ENCODE measurements at regions not wholly inside any gene's neighbourhood (a gene's known extent, or its start where the extent isn't known, plus 50 kb on each side); places are given as distances from the start of the nearest gene placed in this dataset.

- Histone ChIP-seq H2AK5ac (ENCODE audit: low read depth, low read length) (no peak overlapping the region), H3K4me2 (ENCODE audit: low read depth, low read length) (no peak overlapping the region), H2AFZ (replicated peaks; ENCODE audit: low read length, poor library complexity) (no peak overlapping the region)
These were observed 110.5 kb upstream of the CLEC14A start for GRCh38 chr14:38366374-38366773.

More at GRCh38 chr14:38366374-38366773, 110.5 kb upstream of the CLEC14A start:
- POLR2A ChIA-PET (ENCODE audit: unreplicated experiment): no interaction called here
- no peaks in the 10 kb centered on the region for H3K4me1 ChIP-seq (ENCODE audit: control insufficient read depth, insufficient read depth, low read length)
- no peak overlapping the region for H3K9ac ChIP-seq (ENCODE audit: low read depth, low read length)
- H3K36me3 ChIP-seq (ENCODE audit: control insufficient read depth, insufficient read depth, low read length): no peaks in the 10 kb centered on the region
- intact Hi-C loops (cut with micrococcal nuclease): no loop called here
- 0 out of 2 replicates have a peak overlapping the region, but pooled peaks have one; percentile 11 for H3K14ac ChIP-seq (replicated peaks; ENCODE audit: low read depth, low read length)
- dilution Hi-C loops (cut with HindIII; ENCODE audit: low sequenced_read_pairs, unreplicated experiment): no loop called here
- no TSS peak for BruUV-seq (replicated peaks)
- no peak overlapping the region for H2AK9ac ChIP-seq (replicated peaks; ENCODE audit: low read depth, low read length, poor library complexity)
- WGBS, 2 experiments (ENCODE audit: extremely low coverage in 2 of 2, insufficient read length in 1 of 2): no CpG with 5 or more reads among the region's 3 CpGs
- H3K18ac ChIP-seq (ENCODE audit: low read depth, low read length): no peak overlapping the region
- no peaks in the 10 kb centered on the region for H3K79me1 ChIP-seq (ENCODE audit: low read depth in 1 of 2, low read length in 2 of 2)
- H2BK15ac ChIP-seq (ENCODE audit: low read depth, low read length): no peak overlapping the region
- no peaks in the 10 kb centered on the region for H3K27me3 ChIP-seq (ENCODE audit: control insufficient read depth, insufficient read depth, low read length)
- H4K91ac ChIP-seq (ENCODE audit: insufficient read depth, low read depth, low read length): no peak overlapping the region
- ATAC-seq (ENCODE audit: low read depth) (no peak), DNase-seq (no peak)
- H4K5ac ChIP-seq (ENCODE audit: low read depth, low read length): no peak overlapping the region
- H2BK120ac ChIP-seq (ENCODE audit: low read depth, low read length): no peak overlapping the region
- no peak overlapping the region for H3K4ac ChIP-seq (ENCODE audit: low read depth, low read length)
- no peak overlapping the region for H3K56ac ChIP-seq (ENCODE audit: extremely low read depth, insufficient read depth, low read length)
- H3K9me3 ChIP-seq (ENCODE audit: control insufficient read depth, insufficient read depth, low read length): no peaks in the 10 kb centered on the region
- no peak overlapping the region for H4K8ac ChIP-seq (ENCODE audit: low read depth in 2 of 2, low read length in 2 of 2)
- no peak overlapping the region for H3K23ac ChIP-seq (ENCODE audit: low read depth, low read length)
- H2BK20ac ChIP-seq (ENCODE audit: low read depth, low read length): peak overlapping the region; percentile 44; the same call in 1 of the 2 replicates
- in situ Hi-C loops (cut with MboI; ENCODE audit: low sequenced_read_pairs): no loop called here
- no peak overlapping the region for H2BK5ac ChIP-seq (ENCODE audit: low read depth, low read length, poor library complexity, severe bottlenecking)
- no peaks in the 10 kb centered on the region for H3K9me1 ChIP-seq (ENCODE audit: insufficient read depth, low read length)
- no peaks in the 10 kb centered on the region for H4K20me1 ChIP-seq (ENCODE audit: insufficient read depth, low read length)
- TF ChIP-seq CTCF (conservative IDR thresholded peaks at IDR 0.05; ENCODE audit: low read depth, low read length) (no peak), MXI1 (IDR thresholded peaks at IDR 0.05; ENCODE audit: borderline replicate concordance, low read depth, low read length) (no peak), FOS (IDR thresholded peaks at IDR 0.05; ENCODE audit: low read depth, low read length) (no peak), ELK1 (IDR thresholded peaks at IDR 0.05; ENCODE audit: borderline replicate concordance, low read depth, low read length) (no peak), POLR2A (IDR thresholded peaks at IDR 0.05; ENCODE audit: low read depth, low read length) (no peak), RFX5 (IDR thresholded peaks at IDR 0.05; ENCODE audit: low read depth, low read length) (no peak), SMC3 (IDR thresholded peaks at IDR 0.05; ENCODE audit: low read depth, low read length) (no peak), NFE2L2 (IDR thresholded peaks at IDR 0.05; ENCODE audit: low read depth, low read length) (no peak), CHD1 (IDR thresholded peaks at IDR 0.05; ENCODE audit: low read depth, low read length) (no peak), RAD21 (IDR thresholded peaks at IDR 0.05; ENCODE audit: low read length) (no peak), MAZ (IDR thresholded peaks at IDR 0.05; ENCODE audit: borderline replicate concordance, low read depth, low read length) (no peak), RCOR1 (IDR thresholded peaks at IDR 0.05; ENCODE audit: insufficient replicate concordance, low read length) (no peak), CEBPB (IDR thresholded peaks at IDR 0.05; ENCODE audit: low read depth, low read length) (no peak), BHLHE40 (IDR thresholded peaks at IDR 0.05; ENCODE audit: low read depth, low read length) (no peak)
- H3K4me3 ChIP-seq (ENCODE audit: insufficient read depth, low read depth, low read length): no peak overlapping the region
- no peak overlapping the region for H3K27ac ChIP-seq (ENCODE audit: insufficient read depth, low read length)
- CTCF ChIA-PET: no interaction called here
